WTC11 (cell line): ENCODE measurements at regions not wholly inside any gene's neighbourhood (a gene's known extent, or its start where the extent isn't known, plus 50 kb on each side); places are given as distances from the start of the nearest gene placed in this dataset.
"Not testable (repeated sequence)": the region's sequence is repeated elsewhere in the genome, so short reads cannot be mapped to it uniquely, and the experiment has no call there.

Experiments
- CBFB ChIP-seq: sonication (generic); formaldehyde crosslinking; IDR thresholded peaks from 2 replicates; pipeline ENCODE4 v1.8.1; 2022; ENCODE audit warnings: mild to moderate bottlenecking, low read depth, missing genetic modification reagents
- KAT7 ChIP-seq: sonication (generic); formaldehyde crosslinking; IDR thresholded peaks from 2 replicates; pipeline ENCODE4 v1.8.1; 2023; ENCODE audit warnings: missing genetic modification reagents, mild to moderate bottlenecking, borderline replicate concordance

- TF ChIP-seq CBFB, KAT7 (CRISPR knock-in tag): not testable (repeated sequence)
Observed at GRCh38 chr4:188797011-188797410, 657.8 kb downstream of the TRIML1 start.
